GM12878 (cell line): ENCODE measurements at regions not wholly inside any gene's neighbourhood (a gene's known extent, or its start where the extent isn't known, plus 50 kb on each side); places are given as distances from the start of the nearest gene placed in this dataset.

Experiments
- ATAC-seq: fragments of 200-7000 bp; cut with Tn5 transposase; 3 replicates; pipeline ENCODE4 v1.9.1; 2020; ENCODE audit warnings: mild to moderate bottlenecking, moderate library complexity
- BruUV-seq: library from RNA; stranded (reverse); fragments of 400-500 nt; replicated peaks from 2 replicates; lab custom pipeline; 2021; lab: Mats Ljungman, UMichigan
- CTCF ChIA-PET: fragments of 300-600 bp; sonication (Branson Sonifier 250); formaldehyde crosslinking; extraction: SDS; loops from one replicate; lab custom pipeline; 2021; ENCODE audit warnings: inconsistent platforms; lab: Yijun Ruan, JAX
- POLR2A ChIA-PET: fragments of 350-600 bp; formaldehyde crosslinking; extraction: SDS; loops from one replicate; lab custom pipeline; 2021; ENCODE audit warnings: inconsistent platforms; lab: Charles Lee
- RAD21 ChIA-PET: fragments of 300-600 bp; sonication (Branson Sonifier 250); formaldehyde crosslinking; loops from one replicate; lab custom pipeline; 2023; ENCODE audit warnings: antibody characterized with exemption; ENCODE audit not compliant: unreplicated experiment; lab: Charles Lee
- SMC1A ChIA-PET: fragments of 300-600 bp; sonication (Branson Sonifier 250); formaldehyde crosslinking; loops from one replicate; lab custom pipeline; 2023; ENCODE audit not compliant: unreplicated experiment, uncharacterized antibody; lab: Charles Lee
- DNase-seq: peaks from one replicate; pipeline ENCODE4 v3.0.0-alpha.2; 2011; ENCODE audit warnings: low read depth, low spot score
- FAIRE-seq: peaks from 3 replicates; lab custom pipeline; 2011; peaks lifted over from hg19 to GRCh38; lab: Jason Lieb, UNC
- H2AFZ ChIP-seq: 2 replicates; pipeline ENCODE4 v1.6.0; 2011; ENCODE audit warnings: low read depth, low read length, control low read depth; ENCODE audit not compliant: control insufficient read depth
- H3K27ac ChIP-seq: 2 replicates; pipeline ENCODE4 v1.5.1; 2011; ENCODE audit warnings: control low read depth; ENCODE audit not compliant: control insufficient read depth, insufficient read depth
- H3K27me3 ChIP-seq, 2 experiments: replicated peaks in 1 of 2; 2 replicates each; pipeline versions ENCODE4 v1.6.0 to v1.6.1; 2011; ENCODE audit warnings: low read length in 1 of 2; ENCODE audit not compliant: control insufficient read depth in 2 of 2, insufficient read depth in 2 of 2
- H3K36me3 ChIP-seq, 2 experiments: 2 replicates each; pipeline ENCODE4 v1.5.1; 2011; ENCODE audit warnings: low read length in 1 of 2; ENCODE audit not compliant: control insufficient read depth in 2 of 2, insufficient read depth in 2 of 2
- H3K4me1 ChIP-seq: 2 replicates; pipeline ENCODE4 v1.6.1; 2011; ENCODE audit warnings: mild to moderate bottlenecking, low read length, moderate library complexity, mixed read lengths; ENCODE audit not compliant: control insufficient read depth, insufficient read depth
- H3K4me2 ChIP-seq: 2 replicates; pipeline ENCODE4 v1.6.0; 2011; ENCODE audit warnings: control low read depth; ENCODE audit not compliant: control insufficient read depth, insufficient read depth
- H3K4me3 ChIP-seq: fragments of 200-600 bp; sonication (generic); 2 replicates; pipeline ENCODE4 v1.5.1; 2016
- H3K79me2 ChIP-seq: 2 replicates; pipeline ENCODE4 v1.6.0; 2011; ENCODE audit warnings: low read length; ENCODE audit not compliant: control insufficient read depth, insufficient read depth
- H3K9ac ChIP-seq: 2 replicates; pipeline ENCODE4 v1.8.0; 2011; ENCODE audit warnings: low read length, control low read depth, mixed read lengths; ENCODE audit not compliant: control insufficient read depth, insufficient read depth
- H3K9me3 ChIP-seq: replicated peaks from 3 replicates; pipeline ENCODE4 v1.5.1; 2011; ENCODE audit warnings: mild to moderate bottlenecking, low read length; ENCODE audit not compliant: control insufficient read depth, insufficient read depth
- H4K20me1 ChIP-seq: 2 replicates; pipeline ENCODE4 v1.6.0; 2011; ENCODE audit not compliant: control insufficient read depth, insufficient read depth
- E2F8 ChIP-seq: fragments of 450-650 bp; IDR thresholded peaks from 2 replicates; pipeline ENCODE4 v1.6.1; 2018; ENCODE audit warnings: mild to moderate bottlenecking, low read depth, moderate library complexity; ENCODE audit not compliant: partially characterized antibody
- FOXM1 ChIP-seq: IDR thresholded peaks from 2 replicates; pipeline ENCODE4 v1.6.1; 2012; ENCODE audit warnings: low read depth, mild to moderate bottlenecking, inconsistent platforms, low read length, moderate library complexity
- IKZF1 ChIP-seq: fragments of 450-650 bp; conservative IDR thresholded peaks from 2 replicates; pipeline ENCODE4 v1.6.1; 2017; ENCODE audit warnings: antibody characterized with exemption, mild to moderate bottlenecking
- JUNB ChIP-seq: IDR thresholded peaks from 2 replicates; pipeline ENCODE4 v1.6.1; 2016; ENCODE audit warnings: antibody characterized with exemption, mild to moderate bottlenecking
- KDM1A ChIP-seq: fragments of 200-600 bp; sonication (generic); IDR thresholded peaks from 2 replicates; pipeline ENCODE4 v1.6.1; 2016; ENCODE audit warnings: borderline replicate concordance
- MTA3 ChIP-seq: IDR thresholded peaks from 2 replicates; pipeline ENCODE4 v1.6.1; 2012; ENCODE audit warnings: low read length, inconsistent platforms, borderline replicate concordance
- MYB ChIP-seq: fragments of 150-350 bp; IDR thresholded peaks from 2 replicates; pipeline ENCODE4 v1.6.1; 2014; ENCODE audit warnings: mild to moderate bottlenecking, low read depth, low read length, borderline replicate concordance
- POLR2A ChIP-seq: IDR thresholded peaks from 2 replicates; pipeline ENCODE4 v1.6.1; 2011; ENCODE audit warnings: low read depth, mild to moderate bottlenecking, low read length
- SMARCA5 ChIP-seq: fragments of 450-650 bp; IDR thresholded peaks from 2 replicates; pipeline ENCODE4 v1.6.1; 2017; ENCODE audit warnings: mild to moderate bottlenecking
- WRNIP1 ChIP-seq: IDR thresholded peaks from 2 replicates; pipeline ENCODE4 v1.6.1; 2011; ENCODE audit warnings: low read depth, low read length, improper control_type of control experiment, borderline replicate concordance
- ZNF207 ChIP-seq: fragments of 450-650 bp; IDR thresholded peaks from 2 replicates; pipeline ENCODE4 v1.6.1; 2014; ENCODE audit warnings: antibody characterized with exemption, mild to moderate bottlenecking, borderline replicate concordance
- in situ Hi-C: fragments of 300-500 bp; cut with MboI; formaldehyde crosslinking; loops from 9 replicates; pipeline ENCODE4 v1.14.3; 2018; ENCODE audit warnings: mixed read lengths
- intact Hi-C: fragments of 100-400 bp; cut with micrococcal nuclease; formaldehyde crosslinking; loops from one replicate; pipeline ENCODE4 v1.14.2; 2022; ENCODE audit not compliant: unreplicated experiment

- ATAC-seq = no peak
These were observed 514.8 kb downstream of the SLC6A15 start for GRCh38 chr12:84397846-84398245.

More at GRCh38 chr12:84397846-84398245, 514.8 kb downstream of the SLC6A15 start:
- Histone ChIP-seq H3K27ac (no peak overlapping the region), H4K20me1 (no peaks in the 10 kb centered on the region), H3K4me3 (no peak overlapping the region), H3K36me3 (no peaks in the 10 kb centered on the region), H3K9me3 (no peaks in the 10 kb centered on the region), H3K27me3 (no peaks in the 10 kb centered on the region), H3K79me2 (no peaks in the 10 kb centered on the region), H2AFZ (no peak overlapping the region), H3K9ac (no peak overlapping the region), H3K4me1 (no peaks in the 10 kb centered on the region), H3K4me2 (no peak overlapping the region)
- DNase-seq (no peak), FAIRE-seq (no peak)
- ChIA-PET RAD21 (interaction anchor here (2.1 to 2.4 kb wide), 3 partner anchors 572 to 1712 kb away, joined by 5 to 7 read pairs (median 7); no protein-coding TSS in a partner anchor), POLR2A (no interaction called here), CTCF (interaction anchor here (1.1 to 2.4 kb wide), 3 partner anchors 571 to 1713 kb away, joined by 3 to 19 read pairs (median 3); no protein-coding TSS in a partner anchor), SMC1A (interaction anchor here (2.1 kb wide), 1 partner anchor 572 kb away, joined by 5 read pairs; no protein-coding TSS in a partner anchor)
- intact Hi-C loops (no loop called here), in situ Hi-C loops (no loop called here)
- no TSS peak for BruUV-seq
- no peak for TF ChIP-seq IKZF1
- no peak for TF ChIP-seq WRNIP1
- TF ChIP-seq SMARCA5 = no peak
- no peak for TF ChIP-seq KDM1A
- TF ChIP-seq POLR2A = no peak
- no peak for TF ChIP-seq MTA3
- no peak for TF ChIP-seq FOXM1
- TF ChIP-seq E2F8 = no peak
- no peak for TF ChIP-seq ZNF207
- TF ChIP-seq JUNB = no peak
- no peak for TF ChIP-seq MYB
